HG03039 (cell line): ENCODE measurements at regions not wholly inside any gene's neighbourhood (a gene's known extent, or its start where the extent isn't known, plus 50 kb on each side); places are given as distances from the start of the nearest gene placed in this dataset.
"Not testable (repeated sequence)": the region's sequence is repeated elsewhere in the genome, so short reads cannot be mapped to it uniquely, and the experiment has no call there.

ENCODE experiments used
- ATAC-seq: cut with Tn5 transposase; IDR thresholded peaks from one replicate; pipeline ENCODE4 v1.9.1; 2021; ENCODE audit warnings: mild to moderate bottlenecking, moderate library complexity; ENCODE audit not compliant: unreplicated experiment

DNA sequence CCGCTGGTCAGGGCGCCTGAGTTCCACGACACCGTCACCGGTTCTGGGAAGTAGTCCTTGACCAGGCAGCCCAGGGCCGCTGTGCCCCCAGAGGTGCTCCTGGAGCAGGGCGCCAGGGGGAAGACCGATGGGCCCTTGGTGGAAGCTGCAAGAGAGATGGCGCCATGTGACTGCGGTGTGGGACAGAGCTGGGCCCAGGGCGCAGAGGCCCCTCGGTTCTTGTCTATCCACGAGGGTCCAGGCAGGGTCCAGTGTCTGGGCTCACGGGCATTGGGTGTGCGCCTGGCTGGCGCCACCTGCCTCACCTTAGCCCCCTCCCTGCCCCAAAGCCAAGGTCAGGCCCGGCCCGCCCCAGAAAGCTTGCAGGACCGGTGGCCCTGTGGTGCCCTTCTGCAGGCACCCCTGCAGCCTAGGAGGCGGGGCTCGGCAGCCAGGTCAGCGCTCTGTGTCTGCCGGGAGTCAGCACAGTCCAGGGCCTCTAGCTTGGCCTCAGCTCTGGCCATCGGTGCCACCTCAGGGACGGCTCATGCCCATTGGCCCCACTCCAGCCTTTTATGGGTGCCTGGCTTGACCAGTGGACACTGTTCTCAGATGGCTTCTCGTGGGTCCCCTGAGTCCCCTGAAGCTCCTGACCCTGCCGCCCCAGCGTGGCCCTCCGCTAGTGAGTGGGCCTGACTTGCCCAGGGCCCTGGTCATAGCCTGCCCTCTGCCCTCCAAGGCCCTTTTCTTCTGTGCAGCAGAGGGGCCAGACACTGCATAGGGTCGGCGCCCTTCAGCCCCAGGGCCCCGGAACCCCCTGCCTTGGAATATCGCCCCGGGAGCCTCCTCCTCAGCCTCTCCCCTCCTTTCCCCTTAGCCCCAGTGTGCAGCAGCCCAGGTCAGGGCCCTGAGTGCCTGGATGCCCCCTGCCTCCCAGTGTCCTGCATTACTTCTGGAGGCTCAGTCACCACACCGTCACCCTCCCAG is 245.2 kb downstream of the TMEM121 start:
- ATAC-seq, result not testable (repeated sequence)

GRCh38 chr14:105772710-105773250 is 246.4 kb downstream of the TMEM121 start:
- not testable (repeated sequence) for ATAC-seq

DNA sequence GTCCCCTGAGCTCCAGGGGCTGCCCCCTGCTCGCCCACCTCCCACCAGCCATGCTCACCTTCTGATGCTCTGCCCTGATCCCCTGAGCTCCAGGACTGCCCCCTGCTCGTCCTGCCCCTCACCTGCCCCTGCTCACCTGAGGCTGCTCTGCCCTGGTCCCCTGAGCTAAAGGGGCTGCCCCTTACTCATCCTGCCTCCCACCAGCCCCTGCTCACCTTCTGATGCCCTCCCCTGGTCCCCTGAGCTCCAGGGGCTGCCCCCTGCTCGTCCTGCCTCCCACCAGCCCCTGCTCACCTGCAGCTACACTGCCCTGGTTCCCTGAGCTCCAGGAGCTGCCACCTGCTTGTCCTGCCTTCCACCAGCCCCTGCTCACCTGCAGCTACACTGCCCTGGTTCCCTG is 247.2 kb downstream of the TMEM121 start:
- ATAC-seq, result no peak

DNA sequence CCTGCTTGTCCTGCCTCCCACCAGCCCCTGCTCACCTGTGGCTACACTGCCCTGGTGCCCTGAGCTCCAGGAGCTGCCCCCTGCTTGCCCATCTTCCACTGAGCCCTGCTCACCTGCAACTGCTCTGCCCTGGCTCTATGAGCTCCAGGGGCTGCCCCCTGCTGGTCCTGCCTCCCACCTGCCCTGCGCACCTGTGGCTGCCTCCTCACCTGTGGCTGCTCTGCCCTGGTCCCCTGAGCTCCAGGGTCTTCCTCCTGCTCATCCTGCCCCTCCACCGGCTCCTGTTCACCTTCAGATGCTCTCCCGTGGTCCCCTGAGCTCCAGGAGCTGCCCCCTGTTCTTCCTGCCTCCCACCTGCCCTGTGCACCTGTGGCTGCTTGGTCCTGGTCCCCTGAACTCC is 247.6 kb downstream of the TMEM121 start:
- ATAC-seq, result no peak

- ATAC-seq, result not testable (repeated sequence)
These were observed 248.4 kb downstream of the TMEM121 start for GRCh38 chr14:105774585-105775348.

GRCh38 chr14:105775349-105775923 is 249.1 kb downstream of the TMEM121 start:
- not testable (repeated sequence) for ATAC-seq

DNA sequence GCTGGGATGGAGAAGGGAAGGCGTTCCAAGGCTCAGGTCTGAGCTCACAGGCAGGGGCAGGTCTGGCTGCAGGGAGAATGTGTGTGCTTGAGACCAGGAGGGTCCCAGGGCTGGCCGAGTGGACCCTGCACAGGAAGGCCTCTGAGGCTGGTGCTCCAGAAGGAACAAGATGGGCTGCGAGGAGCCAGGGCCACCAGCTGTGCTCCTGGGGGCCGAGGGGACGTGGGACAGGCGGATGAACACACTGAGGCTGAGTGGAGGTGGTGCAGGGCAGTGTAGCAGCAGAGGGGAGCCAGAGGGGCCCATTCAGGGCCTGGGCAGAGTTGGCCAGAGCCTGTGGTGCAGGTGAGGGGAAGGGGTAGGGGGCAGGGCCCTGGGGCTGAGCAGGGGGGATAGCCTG is 249.7 kb downstream of the TMEM121 start:
- not testable (repeated sequence) for ATAC-seq

GRCh38 chr14:105776924-105777323 is 250.5 kb downstream of the TMEM121 start:
- ATAC-seq, result no peak

GRCh38 chr14:105783707-105784106 is 257.3 kb downstream of the TMEM121 start:
- no peak for ATAC-seq

DNA sequence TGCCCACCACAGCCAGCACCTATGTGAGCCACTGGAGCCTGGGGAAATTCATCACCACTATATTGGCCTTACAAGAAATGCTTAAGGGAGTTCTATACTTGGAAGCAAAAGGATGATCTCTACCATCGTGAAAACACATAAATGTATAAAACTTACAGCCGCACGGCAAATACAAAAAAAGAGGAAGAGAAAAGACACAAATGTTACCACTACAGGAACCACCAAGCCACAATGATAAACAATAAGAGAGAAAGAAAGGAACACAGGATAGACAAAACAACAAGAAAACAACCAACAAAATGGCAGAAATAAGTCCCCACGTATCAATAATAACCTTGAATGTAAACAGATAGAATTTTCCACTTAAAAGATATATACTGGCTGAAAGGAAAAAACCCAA is 267.5 kb downstream of the TMEM121 start:
- no peak for ATAC-seq

DNA sequence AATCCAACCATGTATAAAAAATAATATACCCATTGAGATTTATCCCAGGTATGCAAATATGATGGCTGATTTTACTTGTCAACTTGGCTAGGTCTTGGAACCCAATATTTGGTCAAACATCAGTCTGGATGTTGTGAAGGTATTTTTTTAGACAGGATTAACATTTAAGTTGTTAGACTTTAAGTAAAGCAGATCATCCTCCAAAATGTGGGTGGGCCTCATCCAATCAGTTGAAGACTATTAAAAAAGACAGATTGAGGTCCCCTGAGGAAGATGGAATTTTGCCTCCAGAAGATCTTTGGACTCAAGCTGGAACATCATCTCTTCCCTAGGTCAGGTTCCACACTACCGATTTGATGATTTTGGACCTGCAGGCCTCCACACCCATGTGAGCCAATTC is 271.2 kb downstream of the TMEM121 start:
- no peak for ATAC-seq

GRCh38 chr14:105805701-105806100 is 279.3 kb downstream of the TMEM121 start:
- ATAC-seq, result no peak

- ATAC-seq, result no peak
These were observed 280.2 kb downstream of the TMEM121 start for GRCh38 chr14:105806568-105806967.

- ATAC-seq, result no peak
These were observed 291.8 kb downstream of the TMEM121 start for GRCh38 chr14:105817971-105818711.

DNA sequence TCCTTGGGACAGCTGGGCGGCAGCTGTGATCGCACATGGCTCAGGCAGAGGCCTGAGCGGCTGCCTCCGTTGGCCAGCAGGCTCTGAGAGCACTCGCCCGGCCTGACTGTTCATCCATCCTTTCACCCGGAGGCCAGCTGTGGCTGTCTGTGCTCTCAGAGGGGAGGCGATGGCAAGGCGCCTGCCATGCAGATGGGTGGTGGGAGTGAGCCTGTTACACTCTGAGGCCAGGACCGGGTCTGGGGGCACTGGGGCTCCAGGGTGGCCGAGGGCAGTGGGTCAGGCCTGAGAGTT is 292.3 kb downstream of the TMEM121 start:
- no peak for ATAC-seq

- ATAC-seq, result no peak
These were observed 303.8 kb downstream of the TMEM121 start for GRCh38 chr14:105830171-105830570.

GRCh38 chr14:105836160-105836559 is 309.8 kb downstream of the TMEM121 start:
- no peak for ATAC-seq

GRCh38 chr14:105836730-105837129 is 310.3 kb downstream of the TMEM121 start:
- no peak for ATAC-seq

DNA sequence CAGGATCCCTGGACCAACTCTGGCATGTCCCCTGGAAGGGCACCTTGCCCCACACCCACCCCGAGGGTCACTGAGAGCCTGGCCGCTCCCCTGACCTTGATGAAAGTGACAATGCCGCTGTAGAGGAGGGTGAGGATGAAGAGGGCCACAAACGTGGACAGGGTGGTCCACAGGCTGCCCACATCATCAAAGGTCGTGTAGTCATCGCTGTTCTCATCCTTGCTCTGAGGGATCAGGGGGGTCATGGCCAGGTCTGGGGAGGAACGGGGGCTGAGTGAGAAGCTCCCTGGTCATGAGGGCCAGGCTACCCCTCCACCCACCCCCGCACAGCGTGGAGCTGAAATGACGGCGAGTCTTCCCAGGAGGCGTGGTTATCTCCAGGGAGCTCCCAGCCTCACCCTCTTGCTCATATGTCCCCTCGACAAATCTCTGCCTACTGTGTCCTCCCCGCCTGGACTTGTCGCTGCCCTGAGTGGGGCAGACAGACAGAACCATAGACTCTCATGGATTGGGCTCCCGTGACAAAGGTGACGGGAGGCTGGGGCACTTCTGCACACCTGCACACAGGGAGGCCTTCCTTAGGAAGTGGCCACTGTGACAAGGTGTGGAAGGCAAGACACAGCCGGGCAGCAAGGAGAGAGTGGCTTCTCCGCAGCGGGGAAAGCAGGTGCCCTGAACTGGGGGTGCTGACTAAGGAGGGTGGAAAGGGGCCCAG is 311.1 kb downstream of the TMEM121 start:
- ATAC-seq, result no peak

DNA sequence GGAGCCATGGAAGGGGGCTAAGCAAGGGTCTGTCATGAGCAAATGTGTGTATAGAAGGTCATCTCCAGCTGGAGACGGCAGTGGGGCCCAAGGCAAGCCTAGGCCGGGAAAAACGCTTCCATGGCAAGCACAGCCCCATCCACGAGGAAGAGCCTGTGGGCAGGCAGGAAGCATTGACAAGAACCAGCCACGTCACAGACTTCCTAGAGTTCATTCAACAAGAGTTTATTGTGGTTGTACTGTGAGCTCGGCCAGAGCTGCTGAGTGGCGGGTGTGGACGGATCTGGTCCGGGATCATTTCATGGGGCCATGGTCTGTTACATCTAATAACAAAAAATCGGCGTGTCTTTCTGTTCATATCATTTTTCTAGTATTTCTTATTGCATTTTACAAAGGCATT is 311.7 kb downstream of the TMEM121 start:
- no peak for ATAC-seq
